PC-9 (cell line): ENCODE measurements at regions not wholly inside any gene's neighbourhood (a gene's known extent, or its start where the extent isn't known, plus 50 kb on each side); places are given as distances from the start of the nearest gene placed in this dataset.

Experiments
- EZH2 ChIP-seq: fragments of 200-600 bp; sonication (generic); IDR thresholded peaks from 2 replicates; pipeline ENCODE4 v1.8.0; 2017; ENCODE audit warnings: antibody characterized with exemption, low read depth
- TF ChIP-seq, protein P1 (sequence below): fragments of 200-600 bp; sonication (generic); conservative IDR thresholded peaks from 2 replicates; pipeline ENCODE4 v1.6.1; 2017; ENCODE audit warnings: mixed run types, antibody characterized with exemption, mild to moderate bottlenecking, moderate library complexity

DNA sequence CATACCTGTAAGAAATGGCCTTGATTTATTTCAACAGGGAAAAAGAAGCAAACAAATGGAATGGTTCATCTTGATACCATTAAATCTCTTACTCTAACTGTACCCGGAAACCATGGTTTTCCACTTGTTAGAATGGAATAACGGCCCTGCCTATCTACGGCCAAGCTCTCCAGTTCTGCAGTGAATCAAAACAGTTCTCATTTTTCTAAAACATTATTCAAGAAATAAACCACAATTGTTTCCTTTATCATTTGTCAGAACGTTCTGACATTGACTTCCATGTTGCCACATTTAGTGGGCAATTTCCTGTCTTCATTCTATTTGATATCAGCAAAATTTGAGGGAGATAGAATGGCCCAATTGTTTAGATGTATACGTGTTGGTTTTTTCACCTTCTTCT is 118.8 kb upstream of the CDH19 start:
- TF ChIP-seq, protein P1, sequence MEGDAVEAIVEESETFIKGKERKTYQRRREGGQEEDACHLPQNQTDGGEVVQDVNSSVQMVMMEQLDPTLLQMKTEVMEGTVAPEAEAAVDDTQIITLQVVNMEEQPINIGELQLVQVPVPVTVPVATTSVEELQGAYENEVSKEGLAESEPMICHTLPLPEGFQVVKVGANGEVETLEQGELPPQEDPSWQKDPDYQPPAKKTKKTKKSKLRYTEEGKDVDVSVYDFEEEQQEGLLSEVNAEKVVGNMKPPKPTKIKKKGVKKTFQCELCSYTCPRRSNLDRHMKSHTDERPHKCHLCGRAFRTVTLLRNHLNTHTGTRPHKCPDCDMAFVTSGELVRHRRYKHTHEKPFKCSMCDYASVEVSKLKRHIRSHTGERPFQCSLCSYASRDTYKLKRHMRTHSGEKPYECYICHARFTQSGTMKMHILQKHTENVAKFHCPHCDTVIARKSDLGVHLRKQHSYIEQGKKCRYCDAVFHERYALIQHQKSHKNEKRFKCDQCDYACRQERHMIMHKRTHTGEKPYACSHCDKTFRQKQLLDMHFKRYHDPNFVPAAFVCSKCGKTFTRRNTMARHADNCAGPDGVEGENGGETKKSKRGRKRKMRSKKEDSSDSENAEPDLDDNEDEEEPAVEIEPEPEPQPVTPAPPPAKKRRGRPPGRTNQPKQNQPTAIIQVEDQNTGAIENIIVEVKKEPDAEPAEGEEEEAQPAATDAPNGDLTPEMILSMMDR, result no peak
- no peak for TF ChIP-seq EZH2
